WTC11 (cell line): ENCODE measurements at regions not wholly inside any gene's neighbourhood (a gene's known extent, or its start where the extent isn't known, plus 50 kb on each side); places are given as distances from the start of the nearest gene placed in this dataset.

Experiments
- AFF4 ChIP-seq: sonication (generic); formaldehyde crosslinking; IDR thresholded peaks from 2 replicates; pipeline ENCODE4 v1.8.1; 2023; ENCODE audit warnings: mild to moderate bottlenecking, missing genetic modification reagents, borderline replicate concordance
- EMX1 ChIP-seq: fragments of 250-450 bp; sonication (Bioruptor Pico); IDR thresholded peaks from 2 replicates; pipeline ENCODE4 v1.8.0; 2021; ENCODE audit warnings: mild to moderate bottlenecking
- JAZF1 ChIP-seq: fragments of 250-450 bp; sonication (Bioruptor Pico); IDR thresholded peaks from 2 replicates; pipeline ENCODE4 v1.9.0; 2021; ENCODE audit warnings: moderate library complexity, mild to moderate bottlenecking, inconsistent platforms
- NFE2L1 ChIP-seq: sonication (generic); formaldehyde crosslinking; IDR thresholded peaks from 2 replicates; pipeline ENCODE4 v1.8.1; 2023; ENCODE audit warnings: missing genetic modification reagents
- PRDM15 ChIP-seq: sonication (generic); formaldehyde crosslinking; IDR thresholded peaks from 2 replicates; pipeline ENCODE4 v1.8.0; 2022; ENCODE audit warnings: missing genetic modification reagents
- STAT6 ChIP-seq: sonication (generic); formaldehyde crosslinking; conservative IDR thresholded peaks from 2 replicates; pipeline ENCODE4 v1.8.1; 2023; ENCODE audit warnings: mild to moderate bottlenecking, low read depth, missing genetic modification reagents, moderate library complexity
- TEAD1 ChIP-seq: sonication (generic); formaldehyde crosslinking; IDR thresholded peaks from 2 replicates; pipeline ENCODE4 v1.8.0; 2022; ENCODE audit warnings: mild to moderate bottlenecking, missing genetic modification reagents
- TEAD4 ChIP-seq: sonication (generic); formaldehyde crosslinking; IDR thresholded peaks from 2 replicates; pipeline ENCODE4 v1.8.0; 2022; ENCODE audit warnings: mild to moderate bottlenecking, missing genetic modification reagents
- ZBTB43 ChIP-seq: sonication (generic); formaldehyde crosslinking; IDR thresholded peaks from 2 replicates; pipeline ENCODE4 v1.8.1; 2023; ENCODE audit warnings: mild to moderate bottlenecking, missing genetic modification reagents
- ZNF138 ChIP-seq: sonication (generic); formaldehyde crosslinking; conservative IDR thresholded peaks from 2 replicates; pipeline ENCODE4 v1.8.1; 2022; ENCODE audit warnings: mild to moderate bottlenecking, moderate library complexity, missing genetic modification reagents
- ZNF219 ChIP-seq: sonication (generic); formaldehyde crosslinking; IDR thresholded peaks from 2 replicates; pipeline ENCODE4 v1.8.0; 2023; ENCODE audit warnings: missing genetic modification reagents, mild to moderate bottlenecking, borderline replicate concordance
- ZNF423 ChIP-seq: fragments of 250-450 bp; sonication (Bioruptor Pico); IDR thresholded peaks from 2 replicates; pipeline ENCODE4 v2.1.2; 2022; ENCODE audit warnings: mild to moderate bottlenecking, moderate library complexity
- TF ChIP-seq, protein P1 (sequence below): sonication (generic); formaldehyde crosslinking; IDR thresholded peaks from 2 replicates; pipeline ENCODE4 v1.8.1; 2022; ENCODE audit warnings: missing genetic modification reagents, borderline replicate concordance
- TF ChIP-seq, protein P2 (sequence below): sonication (generic); formaldehyde crosslinking; IDR thresholded peaks from 2 replicates; pipeline ENCODE4 v1.8.0; 2022; ENCODE audit warnings: mild to moderate bottlenecking, missing genetic modification reagents

DNA sequence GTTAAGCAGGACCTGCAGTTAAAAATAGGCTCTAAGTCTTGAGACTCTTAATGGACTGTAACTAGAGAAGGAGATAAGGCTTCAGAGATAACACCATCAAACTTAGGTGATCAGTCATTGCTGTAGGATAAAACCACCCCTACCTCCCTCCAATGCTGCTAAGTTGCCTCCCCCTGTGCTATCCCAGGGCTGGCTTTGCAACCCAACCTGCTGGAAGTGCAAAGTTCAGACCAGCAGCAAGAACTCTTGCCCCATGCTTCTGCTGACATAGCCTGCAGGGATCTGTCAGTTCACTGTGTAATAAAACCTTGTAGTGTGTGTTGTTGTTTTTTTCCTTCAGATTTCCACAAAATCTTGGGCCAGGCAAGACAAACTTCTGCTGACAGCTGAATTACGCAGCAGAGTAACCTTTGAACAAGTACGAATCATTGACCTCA is 57.4 kb upstream of the EPB41L3 start (continued):
- TF ChIP-seq PRDM15 (CRISPR knock-in tag) (no peak), JAZF1 (CRISPR knock-in tag) (no peak), EMX1 (CRISPR knock-in tag) (no peak), TEAD4 (CRISPR knock-in tag) (no peak), STAT6 (no peak), ZNF219 (CRISPR knock-in tag) (no peak), AFF4 (CRISPR knock-in tag) (no peak), TEAD1 (CRISPR knock-in tag) (no peak), ZBTB43 (CRISPR knock-in tag) (no peak), ZNF423 (CRISPR knock-in tag) (no peak), NFE2L1 (CRISPR knock-in tag) (no peak), ZNF138 (CRISPR knock-in tag) (no peak)
- TF ChIP-seq, protein P1, sequence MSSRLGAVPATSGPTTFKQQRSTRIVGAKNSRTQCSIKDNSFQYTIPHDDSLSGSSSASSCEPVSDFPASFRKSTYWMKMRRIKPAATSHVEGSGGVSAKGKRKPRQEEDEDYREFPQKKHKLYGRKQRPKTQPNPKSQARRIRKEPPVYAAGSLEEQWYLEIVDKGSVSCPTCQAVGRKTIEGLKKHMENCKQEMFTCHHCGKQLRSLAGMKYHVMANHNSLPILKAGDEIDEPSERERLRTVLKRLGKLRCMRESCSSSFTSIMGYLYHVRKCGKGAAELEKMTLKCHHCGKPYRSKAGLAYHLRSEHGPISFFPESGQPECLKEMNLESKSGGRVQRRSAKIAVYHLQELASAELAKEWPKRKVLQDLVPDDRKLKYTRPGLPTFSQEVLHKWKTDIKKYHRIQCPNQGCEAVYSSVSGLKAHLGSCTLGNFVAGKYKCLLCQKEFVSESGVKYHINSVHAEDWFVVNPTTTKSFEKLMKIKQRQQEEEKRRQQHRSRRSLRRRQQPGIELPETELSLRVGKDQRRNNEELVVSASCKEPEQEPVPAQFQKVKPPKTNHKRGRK, result no peak
- TF ChIP-seq, protein P2, sequence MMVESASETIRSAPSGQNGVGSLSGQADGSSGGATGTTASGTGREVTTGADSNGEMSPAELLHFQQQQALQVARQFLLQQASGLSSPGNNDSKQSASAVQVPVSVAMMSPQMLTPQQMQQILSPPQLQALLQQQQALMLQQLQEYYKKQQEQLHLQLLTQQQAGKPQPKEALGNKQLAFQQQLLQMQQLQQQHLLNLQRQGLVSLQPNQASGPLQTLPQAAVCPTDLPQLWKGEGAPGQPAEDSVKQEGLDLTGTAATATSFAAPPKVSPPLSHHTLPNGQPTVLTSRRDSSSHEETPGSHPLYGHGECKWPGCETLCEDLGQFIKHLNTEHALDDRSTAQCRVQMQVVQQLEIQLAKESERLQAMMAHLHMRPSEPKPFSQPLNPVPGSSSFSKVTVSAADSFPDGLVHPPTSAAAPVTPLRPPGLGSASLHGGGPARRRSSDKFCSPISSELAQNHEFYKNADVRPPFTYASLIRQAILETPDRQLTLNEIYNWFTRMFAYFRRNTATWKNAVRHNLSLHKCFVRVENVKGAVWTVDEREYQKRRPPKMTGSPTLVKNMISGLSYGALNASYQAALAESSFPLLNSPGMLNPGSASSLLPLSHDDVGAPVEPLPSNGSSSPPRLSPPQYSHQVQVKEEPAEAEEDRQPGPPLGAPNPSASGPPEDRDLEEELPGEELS, result no peak
- TF ChIP-seq, all 79 proteins: peak for 0
